Gastroesophageal sphincter (tissue), 4 donors: ENCODE measurements at regions not wholly inside any gene's neighbourhood (a gene's known extent, or its start where the extent isn't known, plus 50 kb on each side); places are given as distances from the start of the nearest gene placed in this dataset.
"Not testable (repeated sequence)": the region's sequence is repeated elsewhere in the genome, so short reads cannot be mapped to it uniquely, and the experiment has no call there.

ENCODE experiments used
- ATAC-seq: fragments of 150-250 bp; one replicate; pipeline ENCODE4 v1.9.1; 2016; ENCODE audit warnings: mild to moderate bottlenecking, moderate library complexity
- H3K27ac ChIP-seq, 4 donors: fragments of 200-600 bp; sonication (generic) in 3 of 4; 1 replicate in 3 of 4; 2 replicates in 1 of 4; pipeline ENCODE4 v1.5.1; 2016 to 2019
- H3K27me3 ChIP-seq: fragments of 200-600 bp; sonication (generic); one replicate; pipeline ENCODE4 v1.5.1; 2019
- H3K36me3 ChIP-seq, 2 donors: fragments of 200-600 bp; sonication (generic); one replicate each; pipeline ENCODE4 v1.5.1; 2019; ENCODE audit warnings: control low read depth in 1 of 2
- H3K4me1 ChIP-seq, 3 donors: fragments of 200-600 bp; sonication (generic); 1 replicate in 2 of 3; 2 replicates in 1 of 3; pipeline ENCODE4 v1.5.1; 2016 to 2019; ENCODE audit warnings: control low read depth in 2 of 3
- H3K4me3 ChIP-seq, 2 donors: fragments of 200-600 bp; sonication (generic); one replicate each; pipeline ENCODE4 v1.5.1; 2019; ENCODE audit warnings: mild to moderate bottlenecking in 1 of 2, moderate library complexity in 1 of 2
- H3K9me3 ChIP-seq, 3 donors: fragments of 200-600 bp; sonication (generic); one replicate each; pipeline ENCODE4 v1.5.1; 2017 to 2019; ENCODE audit warnings: control low read depth in 2 of 3
- EP300 ChIP-seq: sonication (generic); formaldehyde crosslinking; IDR thresholded peaks from one replicate; pipeline ENCODE4 v1.6.1; 2017; ENCODE audit warnings: antibody characterized with exemption, mild to moderate bottlenecking
- POLR2A ChIP-seq, 2 donors: fragments of 450-650 bp; IDR thresholded peaks; one replicate each; pipeline ENCODE4 v1.6.1; 2017; ENCODE audit warnings: antibody characterized with exemption in 2 of 2, mild to moderate bottlenecking in 2 of 2, moderate library complexity in 1 of 2
- POLR2AphosphoS5 ChIP-seq: sonication (generic); formaldehyde crosslinking; IDR thresholded peaks from one replicate; pipeline ENCODE4 v1.6.1; 2017; ENCODE audit warnings: antibody characterized with exemption
- WGBS, 2 donors: methylation state at CpG; one replicate each; pipeline ENCODE4 v1.1.5; 2018; ENCODE audit warnings: low coverage in 1 of 2; 5-methylcytosine and 5-hydroxymethylcytosine counted together
- TF ChIP-seq, protein P1 (sequence below), 4 experiments: fragments of 200-600 bp in 2 of 4; fragments of 450-650 bp in 2 of 4; sonication (generic) in 1 of 4; IDR thresholded peaks; one replicate each; pipeline ENCODE4 v1.5.1; 2017 to 2019; ENCODE audit warnings: antibody characterized with exemption in 4 of 4, mild to moderate bottlenecking in 2 of 4, moderate library complexity in 2 of 4

- no peaks in the 10 kb centered on the region for H3K9me3 ChIP-seq
- H3K27me3 ChIP-seq, result no peaks in the 10 kb centered on the region
- no peaks in the 10 kb centered on the region for H3K36me3 ChIP-seq
- no peak overlapping the region for H3K27ac ChIP-seq
- H3K4me1 ChIP-seq, result no peaks in the 10 kb centered on the region
- no peak overlapping the region for H3K4me3 ChIP-seq
- no peak for ATAC-seq
- WGBS, 2 donors, result 47 to 67% methylated on average over 5 to 6 of the region's 6 CpGs
- TF ChIP-seq POLR2AphosphoS5 (no peak), EP300 (no peak), POLR2A (IDR thresholded peaks at IDR 0.05) (no peak)
- TF ChIP-seq, protein P1, sequence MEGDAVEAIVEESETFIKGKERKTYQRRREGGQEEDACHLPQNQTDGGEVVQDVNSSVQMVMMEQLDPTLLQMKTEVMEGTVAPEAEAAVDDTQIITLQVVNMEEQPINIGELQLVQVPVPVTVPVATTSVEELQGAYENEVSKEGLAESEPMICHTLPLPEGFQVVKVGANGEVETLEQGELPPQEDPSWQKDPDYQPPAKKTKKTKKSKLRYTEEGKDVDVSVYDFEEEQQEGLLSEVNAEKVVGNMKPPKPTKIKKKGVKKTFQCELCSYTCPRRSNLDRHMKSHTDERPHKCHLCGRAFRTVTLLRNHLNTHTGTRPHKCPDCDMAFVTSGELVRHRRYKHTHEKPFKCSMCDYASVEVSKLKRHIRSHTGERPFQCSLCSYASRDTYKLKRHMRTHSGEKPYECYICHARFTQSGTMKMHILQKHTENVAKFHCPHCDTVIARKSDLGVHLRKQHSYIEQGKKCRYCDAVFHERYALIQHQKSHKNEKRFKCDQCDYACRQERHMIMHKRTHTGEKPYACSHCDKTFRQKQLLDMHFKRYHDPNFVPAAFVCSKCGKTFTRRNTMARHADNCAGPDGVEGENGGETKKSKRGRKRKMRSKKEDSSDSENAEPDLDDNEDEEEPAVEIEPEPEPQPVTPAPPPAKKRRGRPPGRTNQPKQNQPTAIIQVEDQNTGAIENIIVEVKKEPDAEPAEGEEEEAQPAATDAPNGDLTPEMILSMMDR (IDR thresholded peaks at IDR 0.05), result no peak
Observed at GRCh38 chr11:38598418-38598817, 2000.4 kb upstream of the RAG2 start.

DNA sequence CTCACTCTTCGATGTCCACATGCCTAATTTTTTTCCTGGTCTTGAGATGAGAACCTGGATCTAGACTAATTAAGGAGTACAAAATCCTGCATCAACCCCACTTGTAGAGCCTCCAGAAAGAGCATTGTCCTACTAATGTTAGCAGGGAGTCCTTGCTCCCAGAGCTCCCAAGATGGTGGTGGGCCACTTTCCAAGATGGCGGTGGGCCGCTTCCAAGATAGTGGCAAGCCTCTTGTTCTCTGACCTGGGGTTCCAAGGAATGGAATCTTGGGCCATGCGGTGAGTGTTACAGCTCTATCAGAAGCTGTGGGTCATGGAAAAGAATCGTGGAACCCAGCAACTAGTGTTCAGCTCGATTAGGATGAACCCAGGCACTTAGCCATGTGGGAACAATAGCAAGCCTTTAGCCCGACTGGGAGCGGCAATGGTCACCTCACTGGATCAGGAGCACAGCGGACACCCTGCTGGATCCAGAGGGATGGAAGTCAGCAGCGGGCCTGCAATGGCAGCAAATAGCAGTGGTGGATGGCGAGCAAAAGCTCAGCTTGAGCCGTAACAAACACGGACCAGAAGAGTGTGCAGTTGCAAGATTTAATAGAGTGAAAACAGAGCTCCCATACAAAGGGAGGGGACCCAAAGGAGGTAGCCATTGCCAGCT, 1997.5 kb upstream of the RAG2 start:
- 95% methylated on average over 11 of the region's 13 CpGs; no CpG with 5 or more reads in 1 of the 2 donors for WGBS, 2 donors
- not testable (repeated sequence) for H3K9me3 ChIP-seq, ATAC-seq, H3K4me1 ChIP-seq, H3K27ac ChIP-seq, H3K27me3 ChIP-seq, H3K4me3 ChIP-seq, H3K36me3 ChIP-seq

DNA sequence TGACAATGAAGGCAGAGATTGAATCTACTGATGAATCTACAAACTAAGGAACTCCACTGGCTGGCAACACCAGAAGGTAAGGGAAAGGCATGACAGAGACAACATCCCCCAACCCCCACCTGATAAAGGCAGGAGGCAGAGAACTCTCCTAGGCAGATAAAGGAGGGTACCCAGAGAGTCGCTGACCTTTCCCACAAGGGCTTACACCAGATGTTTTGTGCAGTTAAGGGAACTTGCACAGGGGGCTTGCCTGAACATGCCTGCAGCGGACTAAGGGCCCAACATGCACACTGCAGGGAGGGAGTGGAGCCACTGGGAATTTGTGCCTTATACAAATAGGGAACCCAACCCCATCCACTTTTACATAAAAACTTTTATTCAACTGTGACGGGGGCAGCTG, 1996.9 kb upstream of the RAG2 start:
- Histone ChIP-seq H3K27ac (no peak overlapping the region), H3K27me3 (no peaks in the 10 kb centered on the region), H3K9me3 (no peaks in the 10 kb centered on the region), H3K4me1 (no peaks in the 10 kb centered on the region), H3K36me3 (no peaks in the 10 kb centered on the region), H3K4me3 (no peak overlapping the region)
- ATAC-seq, result no peak
- WGBS, 2 donors, result 95% methylated on average over 2 to 3 of the region's 3 CpGs
- TF ChIP-seq, protein P1 (IDR thresholded peaks at IDR 0.05), result no peak
- no peak for TF ChIP-seq EP300
- TF ChIP-seq POLR2AphosphoS5, result no peak
- no peak for TF ChIP-seq POLR2A (IDR thresholded peaks at IDR 0.05)

DNA sequence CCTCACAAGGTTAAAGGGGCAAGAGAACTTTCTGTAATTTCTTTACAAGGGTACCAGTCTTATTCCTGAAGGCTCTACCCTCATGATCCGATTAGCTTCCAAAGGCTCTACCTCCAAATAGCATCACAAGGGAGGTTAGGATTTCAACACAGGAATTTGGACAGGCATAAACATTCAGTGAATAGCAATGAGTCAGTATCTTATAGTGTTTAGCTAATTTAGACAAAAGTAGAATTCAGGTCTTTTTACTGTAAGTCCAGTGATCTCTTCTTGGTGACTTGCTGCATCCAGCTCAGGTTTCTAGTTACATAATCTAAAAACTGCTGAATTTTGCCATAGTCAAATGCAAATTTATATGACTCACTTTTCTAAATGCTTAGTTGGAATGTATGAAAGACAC, 1995.6 kb upstream of the RAG2 start:
- no peaks in the 10 kb centered on the region for H3K9me3 ChIP-seq
- no peak overlapping the region for H3K27ac ChIP-seq
- ATAC-seq, result no peak
- H3K4me1 ChIP-seq, result no peaks in the 10 kb centered on the region
- H3K36me3 ChIP-seq, result no peaks in the 10 kb centered on the region
- no peaks in the 10 kb centered on the region for H3K27me3 ChIP-seq
- no peak for TF ChIP-seq POLR2A (IDR thresholded peaks at IDR 0.05)
- TF ChIP-seq, protein P1 (IDR thresholded peaks at IDR 0.05), result no peak
- no peak for TF ChIP-seq POLR2AphosphoS5
- TF ChIP-seq EP300, result no peak
- no peak overlapping the region for H3K4me3 ChIP-seq
- WGBS, 2 donors, result 67 to 80% methylated on average over 1 of the region's 1 CpG

DNA sequence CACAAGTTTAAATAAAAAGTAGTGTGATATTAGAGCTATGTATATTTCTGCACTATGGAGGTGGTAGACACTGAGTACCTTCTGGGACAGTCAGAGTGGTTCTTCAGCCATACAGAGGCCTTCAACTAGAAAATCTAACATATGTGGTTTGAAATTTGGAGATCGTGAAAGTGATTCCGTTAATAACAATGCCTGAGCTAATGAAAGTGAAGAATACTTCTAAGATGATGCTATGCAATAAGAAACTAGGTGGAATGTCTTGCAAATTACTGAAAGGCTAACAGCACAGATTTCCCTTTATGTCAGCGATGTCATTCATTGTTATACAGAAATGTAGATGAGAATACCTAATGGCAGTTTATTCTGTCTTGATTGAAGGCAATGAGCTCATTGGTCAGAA, 1984.7 kb upstream of the RAG2 start:
- H3K9me3 ChIP-seq, result peaks cover 0 to 5% (median 0%) of the 10 kb centered on the region in 3 donors
- WGBS, 2 donors, result 30 to 52% methylated on average over 3 of the region's 3 CpGs
- no peak for ATAC-seq
- TF ChIP-seq, protein P1 (IDR thresholded peaks at IDR 0.05), result no peak
- no peak for TF ChIP-seq EP300
- H3K36me3 ChIP-seq, result no peaks in the 10 kb centered on the region
- no peaks in the 10 kb centered on the region for H3K4me1 ChIP-seq
- H3K4me3 ChIP-seq, result no peak overlapping the region
- no peak overlapping the region for H3K27ac ChIP-seq
- H3K27me3 ChIP-seq, result no peaks in the 10 kb centered on the region
